Epithelial cell of esophagus (primary cell): ENCODE measurements at regions not wholly inside any gene's neighbourhood (a gene's known extent, or its start where the extent isn't known, plus 50 kb on each side); places are given as distances from the start of the nearest gene placed in this dataset.

Source experiments
- DNase-seq: peaks from one replicate; pipeline ENCODE4 v3.0.0; 2010; ENCODE audit warnings: low read depth
- H3K4me3 ChIP-seq: 2 replicates; pipeline ENCODE4 v1.5.1; 2011; ENCODE audit warnings: mild to moderate bottlenecking, low read length, control low read depth
- TF ChIP-seq, protein P1 (sequence below): IDR thresholded peaks from 2 replicates; pipeline ENCODE4 v1.5.1; 2011; ENCODE audit warnings: low read depth, mild to moderate bottlenecking, low read length, control low read depth, inconsistent platforms; ENCODE audit not compliant: insufficient read depth; ENCODE audit errors: missing control alignments

DNA sequence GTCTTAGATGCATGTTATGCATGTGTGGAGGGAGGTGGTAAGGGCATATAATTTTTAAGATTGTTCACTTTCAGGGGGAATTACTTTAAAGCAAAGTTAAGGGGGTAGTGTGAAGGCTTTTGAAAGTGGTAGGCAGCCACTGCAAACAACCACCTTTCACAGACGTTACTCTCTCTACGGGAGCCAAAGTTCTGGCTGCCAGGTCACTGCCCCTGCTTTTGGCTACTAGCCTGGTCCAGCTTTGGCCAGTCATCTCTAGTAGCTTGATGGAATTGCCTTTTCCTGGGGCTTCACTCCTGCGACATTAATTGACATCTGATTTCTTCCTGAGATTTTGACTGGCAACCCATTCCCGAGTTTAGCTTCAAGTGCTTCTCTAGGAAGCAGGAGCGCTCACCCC is 397.5 kb downstream of the CDH11 start:
- no peak overlapping the region for H3K4me3 ChIP-seq
- DNase-seq, result no peak
- TF ChIP-seq, protein P1, sequence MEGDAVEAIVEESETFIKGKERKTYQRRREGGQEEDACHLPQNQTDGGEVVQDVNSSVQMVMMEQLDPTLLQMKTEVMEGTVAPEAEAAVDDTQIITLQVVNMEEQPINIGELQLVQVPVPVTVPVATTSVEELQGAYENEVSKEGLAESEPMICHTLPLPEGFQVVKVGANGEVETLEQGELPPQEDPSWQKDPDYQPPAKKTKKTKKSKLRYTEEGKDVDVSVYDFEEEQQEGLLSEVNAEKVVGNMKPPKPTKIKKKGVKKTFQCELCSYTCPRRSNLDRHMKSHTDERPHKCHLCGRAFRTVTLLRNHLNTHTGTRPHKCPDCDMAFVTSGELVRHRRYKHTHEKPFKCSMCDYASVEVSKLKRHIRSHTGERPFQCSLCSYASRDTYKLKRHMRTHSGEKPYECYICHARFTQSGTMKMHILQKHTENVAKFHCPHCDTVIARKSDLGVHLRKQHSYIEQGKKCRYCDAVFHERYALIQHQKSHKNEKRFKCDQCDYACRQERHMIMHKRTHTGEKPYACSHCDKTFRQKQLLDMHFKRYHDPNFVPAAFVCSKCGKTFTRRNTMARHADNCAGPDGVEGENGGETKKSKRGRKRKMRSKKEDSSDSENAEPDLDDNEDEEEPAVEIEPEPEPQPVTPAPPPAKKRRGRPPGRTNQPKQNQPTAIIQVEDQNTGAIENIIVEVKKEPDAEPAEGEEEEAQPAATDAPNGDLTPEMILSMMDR, result no peak

DNA sequence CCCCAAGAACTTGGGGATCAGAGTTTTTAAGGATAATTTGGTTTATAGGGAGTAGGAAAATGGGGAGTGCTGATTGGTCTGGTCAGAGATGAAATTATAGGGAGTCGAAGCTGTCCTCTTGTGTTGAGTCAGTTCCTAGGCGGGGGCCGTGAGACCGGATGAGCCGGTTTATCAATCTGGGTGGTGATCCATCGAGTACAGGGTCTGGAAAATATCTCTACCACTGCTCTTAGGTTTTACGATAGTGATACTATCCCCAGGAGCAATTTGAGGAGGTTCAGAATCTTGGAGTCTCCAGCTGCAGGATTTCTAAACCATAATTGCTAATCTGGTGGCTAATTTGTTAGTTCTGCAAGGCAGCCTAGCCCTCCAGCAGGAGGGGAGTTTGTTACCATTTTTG is 403.4 kb downstream of the CDH11 start:
- TF ChIP-seq, protein P1, result no peak
- no peak overlapping the region for H3K4me3 ChIP-seq
- DNase-seq, result no peak

DNA sequence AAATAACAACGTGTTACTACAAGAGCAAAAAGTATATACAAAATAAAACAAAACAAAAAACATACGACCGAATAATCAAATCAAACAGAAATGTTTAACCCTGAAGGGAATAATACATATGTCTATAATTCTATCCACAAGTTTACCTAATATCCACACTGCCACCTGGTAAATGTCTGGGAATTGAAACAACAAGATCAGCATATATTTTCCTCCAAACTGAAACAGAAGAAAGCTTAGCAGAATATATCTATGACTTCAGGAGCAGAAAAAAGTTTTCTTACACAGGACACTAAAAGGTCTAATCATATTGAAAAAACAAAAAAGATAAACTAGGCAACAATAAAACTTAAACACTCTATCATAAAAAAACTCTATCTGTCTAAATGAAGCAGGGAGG is 404.0 kb downstream of the CDH11 start:
- no peak overlapping the region for H3K4me3 ChIP-seq
- TF ChIP-seq, protein P1, result no peak
- DNase-seq, result no peak

DNA sequence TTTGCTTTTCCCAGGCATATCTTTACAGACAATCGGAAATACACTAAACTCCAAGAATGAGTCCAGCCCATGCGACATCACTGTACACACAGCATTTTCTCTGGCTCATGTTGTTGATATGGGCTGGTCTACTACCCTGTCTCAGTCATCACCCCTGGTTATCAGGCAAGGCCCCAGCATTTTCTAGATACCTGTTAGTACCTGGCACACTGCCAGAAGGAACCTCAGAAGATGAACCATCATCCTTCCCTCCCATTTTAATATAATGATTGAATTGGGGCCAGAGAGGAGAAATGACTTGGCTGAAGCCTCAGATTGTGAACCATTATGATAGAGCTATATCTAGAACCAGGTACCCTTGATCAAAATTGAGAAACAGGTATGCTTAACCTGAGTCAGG is 406.2 kb downstream of the CDH11 start:
- H3K4me3 ChIP-seq, result no peak overlapping the region
- TF ChIP-seq, protein P1, result no peak
- peak; percentile 2 for DNase-seq

DNA sequence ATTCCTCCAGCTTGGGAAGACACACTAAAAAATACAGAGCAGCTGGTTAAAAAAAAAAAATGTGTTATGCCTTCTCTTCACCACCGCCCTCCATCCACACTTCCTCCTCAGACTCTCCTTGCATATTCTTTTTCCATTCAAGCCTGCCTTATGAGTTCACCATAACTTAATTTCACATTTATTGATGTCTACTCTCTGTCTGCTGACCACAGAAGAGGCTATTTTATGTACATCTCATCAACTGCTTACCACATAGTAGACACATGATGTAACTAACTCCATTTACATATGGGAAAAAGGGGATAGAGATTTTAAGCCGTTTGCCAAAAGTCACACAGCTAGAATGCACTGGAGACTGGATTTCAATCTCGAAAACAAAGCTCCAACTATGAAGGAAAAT is 409.8 kb downstream of the CDH11 start:
- no peak for DNase-seq
- H3K4me3 ChIP-seq, result no peak overlapping the region

DNA sequence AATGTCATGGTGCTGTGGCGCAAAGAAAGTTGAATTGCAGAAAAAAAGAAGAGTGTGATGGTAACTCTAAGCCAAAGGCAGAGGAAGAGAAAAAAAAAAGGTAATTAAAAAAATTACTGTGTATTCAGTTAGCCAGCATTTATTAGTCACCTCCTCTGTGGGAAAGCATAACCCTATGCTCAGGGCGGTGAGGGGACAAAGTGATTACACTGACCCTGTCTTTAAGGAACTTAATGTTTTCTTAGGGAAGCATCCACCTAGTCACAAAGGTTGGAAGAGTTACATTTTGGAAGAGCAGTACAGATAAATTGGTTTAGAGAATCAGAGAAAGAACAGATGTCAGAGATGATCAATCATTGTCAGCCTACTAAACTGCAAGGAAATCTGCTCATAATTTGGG is 410.3 kb downstream of the CDH11 start:
- DNase-seq, result no peak
- TF ChIP-seq, protein P1, result no peak
- H3K4me3 ChIP-seq, result no peak overlapping the region

More for the DNA sequence above, 409.8 kb downstream of the CDH11 start:
- TF ChIP-seq, protein P1, result no peak

DNA sequence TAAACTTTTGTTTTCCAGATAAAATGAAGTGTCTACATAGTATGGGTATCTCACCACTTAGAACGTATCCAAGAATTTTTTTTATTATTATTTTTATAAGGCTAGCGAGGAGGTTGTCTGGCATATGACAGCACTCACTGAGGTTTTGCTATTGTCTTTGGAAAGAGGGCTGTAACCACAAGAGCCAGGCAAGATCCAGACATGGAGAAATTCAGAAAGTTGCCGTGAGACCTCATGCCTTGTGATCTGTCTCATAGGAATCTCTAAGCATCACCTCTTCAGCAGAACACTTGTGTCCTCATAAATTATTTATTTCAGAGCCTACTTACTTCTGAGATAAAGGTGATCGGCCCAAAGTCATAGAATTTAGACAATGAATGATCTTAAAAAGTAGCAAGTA is 410.8 kb downstream of the CDH11 start:
- H3K4me3 ChIP-seq, result no peak overlapping the region
- TF ChIP-seq, protein P1, result no peak
- no peak for DNase-seq
